SK-N-SH (cell line): ENCODE measurements at regions not wholly inside any gene's neighbourhood (a gene's known extent, or its start where the extent isn't known, plus 50 kb on each side); places are given as distances from the start of the nearest gene placed in this dataset.

Experiments used
- CTCF ChIA-PET: fragments of 300-600, 350-600 bp; formaldehyde crosslinking; extraction: SDS; loops from one replicate; lab custom pipeline; 2021; lab: Yijun Ruan, JAX
- POLR2A ChIA-PET: fragments of 350-600 bp; sonication (Branson Sonifier 250); formaldehyde crosslinking; extraction: SDS; loops from one replicate; lab custom pipeline; 2020; ENCODE audit warnings: antibody characterized with exemption, inconsistent platforms; lab: Yijun Ruan, JAX
- DNase-seq: peaks from one replicate; pipeline ENCODE4 v3.0.0; 2012
- H2AFZ ChIP-seq: fragments of 200-600 bp; sonication (generic); 2 replicates; pipeline ENCODE4 v1.8.1; 2016; ENCODE audit warnings: antibody characterized with exemption, mild to moderate bottlenecking, low read depth
- H3F3A ChIP-seq: fragments of 200-600 bp; sonication (generic); replicated peaks from 2 replicates; pipeline ENCODE3; 2016; ENCODE audit warnings: antibody characterized with exemption, mild to moderate bottlenecking; ENCODE audit not compliant: insufficient read depth
- H3K27ac ChIP-seq, 2 experiments: fragments of 200-500 bp in 1 of 2; fragments of 200-600 bp in 1 of 2; sonication (Bioruptor generic) in 1 of 2; sonication (generic), shearing (Covaris generic) in 1 of 2; 2 replicates each; pipeline versions ENCODE4 v1.5.1 to v1.6.1; 2014 to 2016; ENCODE audit warnings: low read depth in 2 of 2, inconsistent platforms in 1 of 2, low read length in 1 of 2, mild to moderate bottlenecking in 1 of 2, mixed read lengths in 1 of 2
- H3K27me3 ChIP-seq: fragments of 200-600 bp; sonication (generic), shearing (Covaris generic); 2 replicates; pipeline ENCODE4 v1.6.1; 2016; ENCODE audit warnings: mixed run types; ENCODE audit not compliant: insufficient read depth
- H3K36me3 ChIP-seq, 2 experiments: fragments of 200-500 bp in 1 of 2; fragments of 200-600 bp in 1 of 2; sonication (Bioruptor generic) in 1 of 2; sonication (generic) in 1 of 2; replicated peaks in 1 of 2; 2 replicates each; pipeline versions ENCODE3 to v1.5.1; 2014 to 2016; ENCODE audit warnings: low read length in 1 of 2, mild to moderate bottlenecking in 1 of 2; ENCODE audit not compliant: insufficient read depth in 2 of 2, control insufficient read depth in 1 of 2
- H3K4me1 ChIP-seq, 2 experiments: fragments of 200-500 bp in 1 of 2; fragments of 200-600 bp in 1 of 2; sonication (Bioruptor generic) in 1 of 2; sonication (generic), shearing (Covaris generic) in 1 of 2; 2 replicates each; pipeline versions ENCODE4 v1.5.1 to v1.6.1; 2014 to 2016; ENCODE audit warnings: low read depth in 1 of 2, low read length in 1 of 2, mixed run types in 1 of 2; ENCODE audit not compliant: insufficient read depth in 2 of 2, control insufficient read depth in 1 of 2
- H3K4me2 ChIP-seq: fragments of 200-600 bp; sonication (generic), shearing (Covaris generic); 2 replicates; pipeline ENCODE4 v1.6.1; 2017; ENCODE audit warnings: mixed run types
- H3K4me3 ChIP-seq, 2 experiments: fragments of 200-500 bp in 1 of 2; fragments of 200-600 bp in 1 of 2; sonication (Bioruptor generic) in 1 of 2; sonication (generic), shearing (Covaris generic) in 1 of 2; 2 replicates each; pipeline versions ENCODE4 v1.5.1 to v1.8.1; 2014 to 2016; ENCODE audit warnings: low read depth in 2 of 2, inconsistent platforms in 1 of 2, low read length in 1 of 2, mild to moderate bottlenecking in 1 of 2, mixed read lengths in 1 of 2, moderate library complexity in 1 of 2
- H3K79me2 ChIP-seq: fragments of 200-600 bp; sonication (generic); 2 replicates; pipeline ENCODE4 v1.8.1; 2017; ENCODE audit warnings: mild to moderate bottlenecking; ENCODE audit not compliant: insufficient read depth
- H3K9ac ChIP-seq: fragments of 200-600 bp; sonication (generic); 2 replicates; pipeline ENCODE4 v1.6.1; 2017; ENCODE audit warnings: mixed run types
- H3K9me2 ChIP-seq: fragments of 200-600 bp; sonication (generic); 2 replicates; pipeline ENCODE4 v1.6.1; 2017; ENCODE audit warnings: mixed run types
- H3K9me3 ChIP-seq: fragments of 200-600 bp; sonication (generic); 2 replicates; pipeline ENCODE4 v1.6.1; 2017; ENCODE audit warnings: mixed run types, mild to moderate bottlenecking, moderate library complexity
- H4K20me1 ChIP-seq: fragments of 200-600 bp; sonication (generic); 2 replicates; pipeline ENCODE4 v1.6.1; 2017; ENCODE audit warnings: mild to moderate bottlenecking, mixed run types; ENCODE audit not compliant: insufficient read depth
- CHD2 ChIP-seq: fragments of 150-350 bp; IDR thresholded peaks from 2 replicates; pipeline ENCODE4 v1.6.1; 2018; ENCODE audit warnings: low read length; ENCODE audit not compliant: partially characterized antibody
- ELF1 ChIP-seq: IDR thresholded peaks from 2 replicates; pipeline ENCODE4 v1.4.0; 2012
- EZH2phosphoT487 ChIP-seq: fragments of 200-600 bp; sonication (generic); IDR thresholded peaks from 2 replicates; pipeline ENCODE4 v1.6.1; 2017; ENCODE audit warnings: low read depth, mixed run types, mild to moderate bottlenecking, antibody characterized with exemption, moderate library complexity, borderline replicate concordance
- FOSL2 ChIP-seq: IDR thresholded peaks from 2 replicates; pipeline ENCODE4 v1.4.0; 2012; ENCODE audit warnings: low read depth, mild to moderate bottlenecking, moderate library complexity, borderline replicate concordance
- FOXJ3 ChIP-seq: sonication (generic); formaldehyde crosslinking; IDR thresholded peaks from 2 replicates; pipeline ENCODE4 v1.5.1; 2020; ENCODE audit warnings: mild to moderate bottlenecking, missing genetic modification reagents
- GABPA ChIP-seq: IDR thresholded peaks from 2 replicates; pipeline ENCODE4 v1.4.0; 2012; ENCODE audit warnings: low read depth, mild to moderate bottlenecking
- JUND ChIP-seq: IDR thresholded peaks from 2 replicates; pipeline ENCODE4 v1.4.0; 2012
- NFIC ChIP-seq: IDR thresholded peaks from 2 replicates; pipeline ENCODE4 v1.4.0; 2012; ENCODE audit warnings: borderline replicate concordance
- RAD21 ChIP-seq: IDR thresholded peaks from 2 replicates; pipeline ENCODE4 v1.6.1; 2012; ENCODE audit warnings: mild to moderate bottlenecking, low read length
- RCOR1 ChIP-seq: fragments of 150-350 bp; IDR thresholded peaks from 2 replicates; pipeline ENCODE4 v1.6.1; 2017; ENCODE audit warnings: antibody characterized with exemption, low read length
- REST ChIP-seq: IDR thresholded peaks from 2 replicates; pipeline ENCODE4 v1.6.1; 2012; ENCODE audit warnings: mild to moderate bottlenecking, low read depth, low read length, moderate library complexity
- RFX5 ChIP-seq: IDR thresholded peaks from 2 replicates; pipeline ENCODE4 v1.6.1; 2012; ENCODE audit warnings: mild to moderate bottlenecking, improper control_type of control experiment, low read length
- TCF12 ChIP-seq: IDR thresholded peaks from 2 replicates; pipeline ENCODE4 v1.4.0; 2012
- YY1 ChIP-seq: IDR thresholded peaks from 2 replicates; pipeline ENCODE4 v1.4.0; 2012; ENCODE audit warnings: low read depth, mild to moderate bottlenecking
- ZBTB33 ChIP-seq: IDR thresholded peaks from 2 replicates; pipeline ENCODE4 v1.4.0; 2012; ENCODE audit warnings: low read depth, borderline replicate concordance
- TF ChIP-seq, protein P1 (sequence below): IDR thresholded peaks from 2 replicates; pipeline ENCODE4 v1.4.0; 2012; ENCODE audit warnings: low read depth
- TF ChIP-seq, protein P2 (sequence below): IDR thresholded peaks from 2 replicates; pipeline ENCODE4 v1.4.0; 2012; ENCODE audit warnings: low read depth, borderline replicate concordance

DNA sequence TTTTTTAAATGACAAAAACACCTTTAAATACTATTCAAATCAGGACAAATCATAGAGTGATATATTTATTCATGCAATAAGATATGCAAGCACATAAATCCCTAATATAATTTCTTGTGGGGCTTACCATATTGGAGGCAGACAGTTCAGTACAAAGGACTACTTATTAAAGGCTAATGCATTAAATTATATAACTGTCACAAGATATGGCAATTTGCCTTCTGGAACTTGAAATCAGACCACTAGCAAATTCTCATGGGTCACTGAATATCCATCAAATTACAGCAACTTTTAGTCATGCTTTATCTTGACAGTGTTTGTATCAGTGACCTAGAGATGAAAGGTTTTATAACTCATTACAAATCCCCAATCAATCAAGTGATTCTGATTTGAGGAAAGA, 54.1 kb upstream of the NCAM2 start:
- Histone ChIP-seq H3K4me3 (no peak overlapping the region), H3F3A (no peaks in the 10 kb centered on the region), H3K27ac (no peak overlapping the region), H3K27me3 (no peaks in the 10 kb centered on the region), H3K79me2 (no peaks in the 10 kb centered on the region), H3K4me2 (no peak overlapping the region), H4K20me1 (no peaks in the 10 kb centered on the region), H3K9me2 (no peaks in the 10 kb centered on the region), H2AFZ (no peak overlapping the region), H3K4me1 (no peaks in the 10 kb centered on the region; a peak in 1 of 4 replicates), H3K9ac (no peak overlapping the region), H3K9me3 (no peaks in the 10 kb centered on the region), H3K36me3 (no peaks in the 10 kb centered on the region)
- POLR2A ChIA-PET = no interaction called here
- CTCF ChIA-PET = interaction anchor here (1.1 kb wide), 1 partner anchor 27 kb away, joined by 3 read pairs; no protein-coding TSS in a partner anchor
- no peak for TF ChIP-seq GABPA
- no peak for TF ChIP-seq ELF1
- TF ChIP-seq RCOR1 = no peak
- no peak for TF ChIP-seq JUND
- no peak for TF ChIP-seq NFIC
- TF ChIP-seq REST = no peak
- no peak for TF ChIP-seq FOSL2
- no peak for TF ChIP-seq EZH2phosphoT487
- no peak for TF ChIP-seq ZBTB33
- TF ChIP-seq YY1 = no peak
- TF ChIP-seq, protein P1, sequence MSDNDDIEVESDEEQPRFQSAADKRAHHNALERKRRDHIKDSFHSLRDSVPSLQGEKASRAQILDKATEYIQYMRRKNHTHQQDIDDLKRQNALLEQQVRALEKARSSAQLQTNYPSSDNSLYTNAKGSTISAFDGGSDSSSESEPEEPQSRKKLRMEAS = no peak
- TF ChIP-seq RFX5 = no peak
- TF ChIP-seq CHD2 = no peak
- TF ChIP-seq, protein P2, sequence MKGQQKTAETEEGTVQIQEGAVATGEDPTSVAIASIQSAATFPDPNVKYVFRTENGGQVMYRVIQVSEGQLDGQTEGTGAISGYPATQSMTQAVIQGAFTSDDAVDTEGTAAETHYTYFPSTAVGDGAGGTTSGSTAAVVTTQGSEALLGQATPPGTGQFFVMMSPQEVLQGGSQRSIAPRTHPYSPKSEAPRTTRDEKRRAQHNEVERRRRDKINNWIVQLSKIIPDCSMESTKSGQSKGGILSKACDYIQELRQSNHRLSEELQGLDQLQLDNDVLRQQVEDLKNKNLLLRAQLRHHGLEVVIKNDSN = no peak
- no peak for TF ChIP-seq RAD21
- no peak for TF ChIP-seq FOXJ3
- TF ChIP-seq TCF12 = no peak
- no peak for DNase-seq
